Psoas muscle (tissue), 7 donors: ENCODE measurements at regions not wholly inside any gene's neighbourhood (a gene's known extent, or its start where the extent isn't known, plus 50 kb on each side); places are given as distances from the start of the nearest gene placed in this dataset.

Source experiments
- ATAC-seq, 4 donors: fragments of 200-7000 bp; cut with Tn5 transposase; one replicate each; pipeline ENCODE4 v1.9.1; 2020; ENCODE audit warnings: moderate library complexity in 3 of 4, mild to moderate bottlenecking in 2 of 4
- DNase-seq, 2 donors: peaks; one replicate each; pipeline ENCODE4 v3.0.0-alpha.2; 2020
- H3K27ac ChIP-seq: fragments of 200-600 bp; one replicate; pipeline ENCODE4 v1.8.0; 2022
- H3K27me3 ChIP-seq, 3 donors: fragments of 200-600 bp in 1 of 3; one replicate each; pipeline versions ENCODE4 v1.6.1 to v1.8.0; 2013 to 2022; ENCODE audit warnings: low read length in 2 of 3, mild to moderate bottlenecking in 2 of 3, moderate library complexity in 1 of 3; ENCODE audit not compliant: insufficient read depth in 3 of 3
- H3K36me3 ChIP-seq, 2 donors: fragments of 200-600 bp in 1 of 2; one replicate each; pipeline versions ENCODE4 v1.6.1 to v1.8.0; 2013 to 2022; ENCODE audit warnings: low read depth in 1 of 2, mild to moderate bottlenecking in 1 of 2, moderate library complexity in 1 of 2; ENCODE audit not compliant: insufficient read depth in 1 of 2
- H3K4me1 ChIP-seq: fragments of 200-600 bp; one replicate; pipeline ENCODE4 v1.8.0; 2022
- H3K4me3 ChIP-seq: fragments of 200-600 bp; one replicate; pipeline ENCODE4 v1.8.0; 2022; ENCODE audit warnings: mild to moderate bottlenecking
- H3K9me3 ChIP-seq: fragments of 200-600 bp; one replicate; pipeline ENCODE4 v1.8.0; 2022
- WGBS, 3 donors: extraction: QIAGEN DNeasy Blood & Tissue Kit; methylation state at CpG; one replicate each; pipeline versions ENCODE4 v1.1.6 to v1.1.7; 2013; 5-methylcytosine and 5-hydroxymethylcytosine counted together
- intact Hi-C, 2 donors: fragments of 100-400 bp; cut with DNase I; formaldehyde crosslinking; loops; one replicate each; pipeline versions ENCODE4 v1.11.0 to v1.14.2; 2022
- TF ChIP-seq, protein P1 (sequence below): fragments of 200-600 bp; IDR thresholded peaks from one replicate; pipeline ENCODE4 v1.8.0; 2022; ENCODE audit warnings: antibody characterized with exemption
- donor health status: healthy with polysubstance abuse.
- donor health status: DM: no; HTN: no; CAD: no; lungs with moderate emphysema.
- donor health status: Bipolar disorder and iron deficiency.
- donor health status: healthy.
- donor health status: DM: yes; HTN: yes; CAD: no.
- donor health status: DM: no; HTN: no; CAD: no.
- donor health status: DM: yes; HTN: yes; CAD: no.

DNA sequence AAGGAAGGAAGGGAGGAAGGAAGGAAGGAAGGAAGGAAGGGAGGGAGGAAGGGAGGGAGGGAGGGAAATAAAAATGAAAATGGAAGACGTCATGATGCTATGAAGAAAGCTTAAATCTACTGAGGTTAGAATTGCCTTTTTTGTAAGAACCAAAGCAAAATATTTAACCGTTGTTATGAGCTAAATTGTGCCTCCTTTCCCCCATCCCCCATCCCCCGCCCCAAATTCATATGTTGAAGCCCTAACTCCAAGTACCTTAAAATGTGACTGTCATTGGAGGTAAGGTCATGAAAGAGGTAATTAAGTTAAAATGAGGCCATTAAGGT lies 80.1 kb upstream of the CXADR start:
- ATAC-seq (no peak), DNase-seq (no peak)
- Histone ChIP-seq H3K27ac (no peak overlapping the region), H3K4me3 (no peak overlapping the region), H3K36me3 (no peaks in the 10 kb centered on the region), H3K9me3 (no peaks in the 10 kb centered on the region), H3K4me1 (no peaks in the 10 kb centered on the region), H3K27me3 (no peaks in the 10 kb centered on the region)
- TF ChIP-seq, protein P1, sequence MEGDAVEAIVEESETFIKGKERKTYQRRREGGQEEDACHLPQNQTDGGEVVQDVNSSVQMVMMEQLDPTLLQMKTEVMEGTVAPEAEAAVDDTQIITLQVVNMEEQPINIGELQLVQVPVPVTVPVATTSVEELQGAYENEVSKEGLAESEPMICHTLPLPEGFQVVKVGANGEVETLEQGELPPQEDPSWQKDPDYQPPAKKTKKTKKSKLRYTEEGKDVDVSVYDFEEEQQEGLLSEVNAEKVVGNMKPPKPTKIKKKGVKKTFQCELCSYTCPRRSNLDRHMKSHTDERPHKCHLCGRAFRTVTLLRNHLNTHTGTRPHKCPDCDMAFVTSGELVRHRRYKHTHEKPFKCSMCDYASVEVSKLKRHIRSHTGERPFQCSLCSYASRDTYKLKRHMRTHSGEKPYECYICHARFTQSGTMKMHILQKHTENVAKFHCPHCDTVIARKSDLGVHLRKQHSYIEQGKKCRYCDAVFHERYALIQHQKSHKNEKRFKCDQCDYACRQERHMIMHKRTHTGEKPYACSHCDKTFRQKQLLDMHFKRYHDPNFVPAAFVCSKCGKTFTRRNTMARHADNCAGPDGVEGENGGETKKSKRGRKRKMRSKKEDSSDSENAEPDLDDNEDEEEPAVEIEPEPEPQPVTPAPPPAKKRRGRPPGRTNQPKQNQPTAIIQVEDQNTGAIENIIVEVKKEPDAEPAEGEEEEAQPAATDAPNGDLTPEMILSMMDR = no peak
- WGBS, 3 donors = 88 to 93% (median 89%) methylated on average over 3 of the region's 3 CpGs
- intact Hi-C loops = no loop called here

DNA sequence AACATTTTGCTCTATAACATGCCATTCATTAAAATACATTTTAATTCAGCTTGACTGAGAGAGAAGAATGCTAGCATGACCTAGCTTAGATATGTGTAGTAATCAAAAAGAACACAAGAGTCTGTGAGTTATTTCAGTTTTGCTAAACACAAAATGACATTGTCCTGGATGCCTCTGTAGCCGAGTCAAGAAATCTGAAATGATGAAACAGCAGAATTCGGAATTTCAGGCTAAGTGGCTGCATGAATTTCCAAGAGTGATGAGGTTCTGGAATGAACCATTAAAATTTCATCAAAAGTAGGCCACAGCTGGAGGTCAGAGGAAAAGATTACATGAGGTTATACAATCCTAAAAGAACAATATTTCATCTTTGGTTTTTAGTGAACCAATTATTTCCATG lies 79.1 kb upstream of the CXADR start:
- no peak for ATAC-seq
- WGBS, 3 donors = 29 to 46% (median 40%) methylated on average over 2 of the region's 2 CpGs

DNA sequence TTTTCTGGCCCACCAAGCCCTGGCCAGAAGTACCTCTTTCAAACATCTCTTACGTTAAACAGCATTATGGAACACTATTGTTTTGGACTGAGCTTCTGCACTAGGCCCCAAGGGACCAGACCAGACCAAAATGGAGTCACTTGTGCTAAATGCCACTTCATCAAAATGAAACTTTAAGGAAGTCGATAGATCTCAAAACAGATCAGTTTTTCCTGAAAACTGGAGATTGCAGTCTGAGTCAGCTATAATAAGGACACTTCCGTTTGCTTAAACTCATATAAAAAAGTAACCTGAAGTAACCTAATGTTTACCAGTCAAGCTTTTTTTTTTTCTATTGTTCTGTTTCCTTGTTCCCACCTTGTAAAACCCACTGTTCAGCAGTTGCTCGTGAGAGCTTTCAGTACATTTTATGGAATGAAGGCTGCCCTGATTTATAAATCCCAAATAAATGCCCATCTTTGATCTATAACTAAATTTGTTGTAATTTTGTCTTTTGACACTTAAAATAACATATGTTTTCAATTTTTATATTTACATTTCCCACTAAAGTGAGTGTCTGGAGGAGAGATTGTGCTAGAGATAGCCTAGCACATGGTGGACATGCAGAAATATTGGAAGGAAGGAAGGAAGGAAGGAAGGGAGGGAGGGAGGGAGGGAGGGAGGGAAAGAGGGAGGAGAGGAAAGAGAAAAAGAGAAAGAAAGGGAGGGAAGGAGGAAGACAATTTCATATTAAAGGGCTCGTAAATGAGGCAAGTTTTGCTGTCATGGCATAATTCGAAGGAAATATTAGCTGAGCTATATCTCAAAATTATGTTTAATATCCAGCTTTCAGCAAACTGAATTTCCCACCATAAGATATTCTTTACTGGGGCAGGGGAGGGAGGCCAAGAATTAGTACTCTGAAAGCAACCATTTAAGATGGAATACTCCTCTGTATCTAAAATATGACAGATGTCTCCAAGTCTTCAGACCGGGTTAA lies 77.0 kb upstream of the CXADR start:
- no peak for ATAC-seq
- Histone ChIP-seq H3K9me3 (no peaks in the 10 kb centered on the region), H3K4me3 (no peak overlapping the region), H3K27me3 (no peaks in the 10 kb centered on the region), H3K36me3 (no peaks in the 10 kb centered on the region), H3K4me1 (no peaks in the 10 kb centered on the region), H3K27ac (no peak overlapping the region)
- WGBS, 3 donors = 69 to 74% (median 70%) methylated on average over 7 of the region's 7 CpGs
- no peak for DNase-seq
- intact Hi-C loops = no loop called here
- TF ChIP-seq, protein P1 = no peak

More for the DNA sequence above, 79.1 kb upstream of the CXADR start:
- Histone ChIP-seq H3K27ac (no peak overlapping the region), H3K27me3 (no peaks in the 10 kb centered on the region), H3K36me3 (no peaks in the 10 kb centered on the region), H3K4me3 (no peak overlapping the region), H3K9me3 (no peaks in the 10 kb centered on the region), H3K4me1 (no peaks in the 10 kb centered on the region)
- intact Hi-C loops = no loop called here
- TF ChIP-seq, protein P1 = no peak
- no peak for DNase-seq

DNA sequence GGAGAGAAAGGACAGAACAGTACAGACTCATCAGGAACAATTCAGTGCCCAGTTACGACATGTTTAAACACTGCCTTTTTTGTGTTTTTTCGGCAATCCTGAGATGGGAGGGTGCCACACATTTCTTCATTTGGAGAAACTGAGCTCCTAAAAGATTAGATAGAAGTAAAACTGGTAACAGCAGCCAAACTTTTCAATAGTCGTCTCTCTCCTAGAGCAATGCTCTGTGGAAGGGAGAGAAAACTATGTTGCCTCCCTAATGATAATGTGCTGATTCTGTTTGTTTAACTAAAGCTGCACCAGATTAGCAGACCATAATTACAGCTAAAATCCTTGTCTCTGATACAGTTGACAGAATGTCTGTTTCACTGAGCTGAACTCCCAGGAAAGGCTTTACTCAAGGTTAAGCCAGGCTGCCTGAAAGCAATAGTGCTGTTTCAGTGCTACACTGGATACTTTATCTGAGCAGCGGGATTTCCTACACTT lies 76.2 kb upstream of the CXADR start:
- DNase-seq (no peak), ATAC-seq (no peak)
- WGBS, 3 donors = 69 to 77% (median 70%) methylated on average over 4 of the region's 4 CpGs
- intact Hi-C loops = no loop called here
- H3K9me3 ChIP-seq = no peaks in the 10 kb centered on the region
- H3K27me3 ChIP-seq = no peaks in the 10 kb centered on the region
- no peaks in the 10 kb centered on the region for H3K4me1 ChIP-seq
- H3K27ac ChIP-seq = no peak overlapping the region
- no peaks in the 10 kb centered on the region for H3K36me3 ChIP-seq
- no peak overlapping the region for H3K4me3 ChIP-seq
- TF ChIP-seq, protein P1 = no peak
